Transverse colon (tissue), 4 donors: ENCODE measurements at regions not wholly inside any gene's neighbourhood (a gene's known extent, or its start where the extent isn't known, plus 50 kb on each side); places are given as distances from the start of the nearest gene placed in this dataset.

Experiments used
- DNase-seq: peaks from one replicate; pipeline ENCODE4 v3.0.0-alpha.2; 2019
- H3K27ac ChIP-seq, 4 donors: fragments of 200-600 bp; sonication (generic); 2 replicates each; pipeline ENCODE4 v1.5.1; 2016 to 2018; ENCODE audit warnings: inconsistent platforms in 4 of 4
- H3K27me3 ChIP-seq: fragments of 200-600 bp; sonication (generic); 2 replicates; pipeline ENCODE4 v1.5.1; 2017; ENCODE audit warnings: inconsistent platforms
- H3K36me3 ChIP-seq, 4 donors: fragments of 200-600 bp; sonication (generic); 2 replicates each; pipeline ENCODE4 v1.5.1; 2017 to 2019; ENCODE audit warnings: inconsistent platforms in 4 of 4
- H3K4me1 ChIP-seq, 4 donors: fragments of 200-600 bp; sonication (generic); 2 replicates each; pipeline ENCODE4 v1.5.1; 2017 to 2020; ENCODE audit warnings: inconsistent platforms in 4 of 4
- H3K4me3 ChIP-seq, 4 donors: fragments of 200-600 bp; sonication (generic); 1 replicate in 1 of 4; 2 replicates in 3 of 4; pipeline versions ENCODE4 v1.5.1 to v1.6.1; 2017 to 2019; ENCODE audit warnings: inconsistent platforms in 4 of 4
- H3K9me3 ChIP-seq, 2 donors: fragments of 200-600 bp; sonication (generic); 2 replicates each; pipeline ENCODE4 v1.5.1; 2017 to 2019; ENCODE audit warnings: inconsistent platforms in 2 of 2
- EP300 ChIP-seq: sonication (generic); formaldehyde crosslinking; IDR thresholded peaks from one replicate; pipeline ENCODE4 v1.6.1; 2017; ENCODE audit warnings: antibody characterized with exemption, low read depth
- POLR2A ChIP-seq: fragments of 450-650 bp; IDR thresholded peaks from one replicate; pipeline ENCODE4 v1.6.1; 2016; ENCODE audit warnings: antibody characterized with exemption, mild to moderate bottlenecking, moderate library complexity
- POLR2AphosphoS5 ChIP-seq, 3 donors: sonication (generic); formaldehyde crosslinking; IDR thresholded peaks; one replicate each; pipeline ENCODE4 v1.6.1; 2016; ENCODE audit warnings: antibody characterized with exemption in 3 of 3
- WGBS, 2 donors: methylation state at CpG; one replicate each; pipeline ENCODE4 v1.1.5; 2018; ENCODE audit warnings: low coverage in 1 of 2; 5-methylcytosine and 5-hydroxymethylcytosine counted together
- in situ Hi-C, 4 donors: fragments of 200-750 bp; cut with MboI; loops; one replicate each; pipeline versions ENCODE4 v1.15.0 to v1.15.1; 2017; ENCODE audit warnings: low sequenced_read_pairs in 3 of 4, low pct_ligation_motif_present in 1 of 4, low pct_unique_long_range_greater_than_20kb in 1 of 4
- intact Hi-C: fragments of 100-400 bp; cut with DNase I; formaldehyde crosslinking; loops from one replicate; pipeline ENCODE4 v1.15.1; 2023; ENCODE audit warnings: low total_unique reads
- TF ChIP-seq, protein P1 (sequence below), 5 experiments: fragments of 200-600 bp in 3 of 5; fragments of 450-650 bp in 2 of 5; sonication (generic) in 3 of 5; IDR thresholded peaks; 1 replicate in 2 of 5; 2 replicates in 3 of 5; pipeline ENCODE4 v1.5.1; 2016 to 2017; ENCODE audit warnings: antibody characterized with exemption in 5 of 5, inconsistent platforms in 3 of 5, mild to moderate bottlenecking in 2 of 5, moderate library complexity in 1 of 5

DNA sequence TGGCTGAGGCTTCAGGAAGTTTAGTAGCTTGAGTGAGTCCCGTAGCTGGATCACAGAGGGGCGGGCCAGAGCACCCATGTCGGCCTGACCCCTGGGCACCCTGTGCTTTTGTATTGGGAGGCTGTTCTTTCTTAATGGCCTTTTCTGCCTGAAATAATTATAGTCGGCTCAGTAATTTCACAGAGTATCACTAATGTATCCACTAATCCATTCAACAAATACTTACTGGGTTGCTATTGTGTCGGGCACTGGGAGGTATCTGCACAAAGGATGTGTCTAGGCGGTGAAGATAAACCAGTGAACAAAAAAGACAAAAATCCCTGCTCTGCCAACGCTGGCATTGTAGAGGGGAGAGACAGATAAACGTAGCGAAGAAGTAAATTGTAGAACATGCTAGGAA is 318.6 kb downstream of the FOXL1 start:
- intact Hi-C loops: no loop called here
- in situ Hi-C loops: no loop called here
- H3K4me1 ChIP-seq: no peaks in the 10 kb centered on the region
- DNase-seq: no peak
- WGBS, 2 donors: 88 to 91% methylated on average over 4 to 9 of the region's 9 CpGs
- no peaks in the 10 kb centered on the region for H3K9me3 ChIP-seq
- no peak overlapping the region for H3K27ac ChIP-seq
- no peak for TF ChIP-seq EP300
- TF ChIP-seq, protein P1, sequence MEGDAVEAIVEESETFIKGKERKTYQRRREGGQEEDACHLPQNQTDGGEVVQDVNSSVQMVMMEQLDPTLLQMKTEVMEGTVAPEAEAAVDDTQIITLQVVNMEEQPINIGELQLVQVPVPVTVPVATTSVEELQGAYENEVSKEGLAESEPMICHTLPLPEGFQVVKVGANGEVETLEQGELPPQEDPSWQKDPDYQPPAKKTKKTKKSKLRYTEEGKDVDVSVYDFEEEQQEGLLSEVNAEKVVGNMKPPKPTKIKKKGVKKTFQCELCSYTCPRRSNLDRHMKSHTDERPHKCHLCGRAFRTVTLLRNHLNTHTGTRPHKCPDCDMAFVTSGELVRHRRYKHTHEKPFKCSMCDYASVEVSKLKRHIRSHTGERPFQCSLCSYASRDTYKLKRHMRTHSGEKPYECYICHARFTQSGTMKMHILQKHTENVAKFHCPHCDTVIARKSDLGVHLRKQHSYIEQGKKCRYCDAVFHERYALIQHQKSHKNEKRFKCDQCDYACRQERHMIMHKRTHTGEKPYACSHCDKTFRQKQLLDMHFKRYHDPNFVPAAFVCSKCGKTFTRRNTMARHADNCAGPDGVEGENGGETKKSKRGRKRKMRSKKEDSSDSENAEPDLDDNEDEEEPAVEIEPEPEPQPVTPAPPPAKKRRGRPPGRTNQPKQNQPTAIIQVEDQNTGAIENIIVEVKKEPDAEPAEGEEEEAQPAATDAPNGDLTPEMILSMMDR (IDR thresholded peaks at IDR 0.05): no peak
- TF ChIP-seq POLR2A: no peak
- no peak for TF ChIP-seq POLR2AphosphoS5 (IDR thresholded peaks at IDR 0.05)
- H3K36me3 ChIP-seq: no peaks in the 10 kb centered on the region
- peaks cover 16% of the 10 kb centered on the region for H3K27me3 ChIP-seq
- H3K4me3 ChIP-seq: no peak overlapping the region

DNA sequence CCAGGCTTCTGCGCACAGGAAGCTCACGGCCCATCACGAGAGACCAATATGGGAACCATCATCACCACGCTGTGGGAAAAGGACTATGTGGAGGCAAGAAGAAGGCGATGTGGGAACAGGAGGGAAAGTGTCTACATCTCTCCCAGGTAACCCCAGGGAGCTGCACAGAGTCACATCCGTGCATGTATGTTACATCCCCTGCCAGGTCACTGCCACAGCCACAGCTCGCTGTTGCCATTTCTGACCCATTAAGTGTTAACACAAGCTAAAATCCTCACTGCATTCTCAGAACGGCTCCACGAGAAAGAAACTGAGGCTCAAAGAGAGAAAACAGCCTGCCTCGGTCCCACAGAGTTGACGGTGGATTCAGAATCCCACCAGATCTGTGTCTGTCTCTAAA is 319.1 kb downstream of the FOXL1 start:
- in situ Hi-C loops: no loop called here
- DNase-seq: no peak
- no peaks in the 10 kb centered on the region for H3K4me1 ChIP-seq
- 90 to 100% methylated on average over 1 to 11 of the region's 11 CpGs for WGBS, 2 donors
- H3K27ac ChIP-seq: no peak overlapping the region
- H3K4me3 ChIP-seq: no peak overlapping the region
- no peaks in the 10 kb centered on the region for H3K9me3 ChIP-seq
- no peaks in the 10 kb centered on the region for H3K36me3 ChIP-seq
- TF ChIP-seq, protein P1 (IDR thresholded peaks at IDR 0.05): no peak
- no peak for TF ChIP-seq POLR2A
- no peak for TF ChIP-seq EP300
- no peak for TF ChIP-seq POLR2AphosphoS5 (IDR thresholded peaks at IDR 0.05)
- intact Hi-C loops: no loop called here
- peaks cover 13% of the 10 kb centered on the region for H3K27me3 ChIP-seq

DNA sequence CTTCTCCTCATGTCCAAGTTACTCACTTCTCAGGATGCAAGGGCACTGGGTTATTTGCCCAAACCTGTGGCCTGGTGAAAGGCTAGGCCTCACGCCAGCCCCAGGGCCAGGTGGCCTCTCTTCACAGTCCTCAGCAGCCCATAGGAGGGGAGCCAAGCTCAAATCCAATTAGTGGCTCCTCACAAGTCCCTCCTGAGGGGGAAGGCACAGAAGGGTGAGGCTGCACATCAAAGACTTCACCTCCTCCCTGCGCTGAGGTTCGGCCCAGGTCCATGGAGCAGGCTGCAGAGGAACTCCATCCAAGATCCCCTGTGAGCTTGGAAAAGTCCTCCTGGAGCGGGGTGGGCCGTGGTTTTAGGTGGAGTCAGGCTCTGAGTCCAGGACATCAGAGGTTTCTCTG is 320.0 kb downstream of the FOXL1 start:
- DNase-seq: no peak
- H3K27me3 ChIP-seq: peaks cover 5% of the 10 kb centered on the region
- TF ChIP-seq, protein P1 (IDR thresholded peaks at IDR 0.05): no peak
- TF ChIP-seq EP300: no peak
- TF ChIP-seq POLR2AphosphoS5 (IDR thresholded peaks at IDR 0.05): no peak
- no peak for TF ChIP-seq POLR2A
- H3K9me3 ChIP-seq: no peaks in the 10 kb centered on the region
- no peaks in the 10 kb centered on the region for H3K36me3 ChIP-seq
- H3K4me1 ChIP-seq: no peaks in the 10 kb centered on the region
- no peak overlapping the region for H3K27ac ChIP-seq
- in situ Hi-C loops (no loop called here), intact Hi-C loops (no loop called here)
- no peak overlapping the region for H3K4me3 ChIP-seq
- WGBS, 2 donors: 60 to 92% methylated on average over 1 to 5 of the region's 5 CpGs

DNA sequence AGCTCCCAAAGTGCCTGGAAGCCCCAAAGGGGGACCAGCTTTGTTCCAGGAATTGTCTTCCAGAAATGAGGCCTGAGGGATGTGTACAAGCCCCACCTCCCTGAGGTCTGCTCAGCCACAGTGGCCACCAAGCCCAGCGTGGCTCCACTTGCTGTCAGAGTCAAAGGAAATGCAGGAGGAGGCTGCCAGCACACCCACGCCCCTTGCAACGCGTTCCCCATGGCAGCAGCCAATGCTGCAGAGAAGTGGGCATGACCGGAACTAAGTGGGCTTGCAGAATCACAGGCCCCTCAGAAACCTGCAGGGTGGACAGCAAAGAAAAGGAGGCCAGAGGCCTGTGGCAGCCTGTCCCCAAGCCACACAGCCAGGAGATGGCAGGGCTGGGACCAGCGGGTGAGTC is 320.8 kb downstream of the FOXL1 start:
- WGBS, 2 donors: 84 to 100% methylated on average over 1 to 6 of the region's 6 CpGs
- TF ChIP-seq, protein P1 (IDR thresholded peaks at IDR 0.05): no peak
- no peak for TF ChIP-seq POLR2AphosphoS5 (IDR thresholded peaks at IDR 0.05)
- no peak for TF ChIP-seq POLR2A
- no peak for TF ChIP-seq EP300
- no peaks in the 10 kb centered on the region for H3K4me1 ChIP-seq
- H3K27ac ChIP-seq: no peak overlapping the region
- intact Hi-C loops (no loop called here), in situ Hi-C loops (no loop called here)
- H3K27me3 ChIP-seq: peaks cover 7% of the 10 kb centered on the region
- no peak overlapping the region for H3K4me3 ChIP-seq
- no peaks in the 10 kb centered on the region for H3K9me3 ChIP-seq
- no peaks in the 10 kb centered on the region for H3K36me3 ChIP-seq
- DNase-seq: no peak
